ENCODE measurements at regions not wholly inside any gene's neighbourhood (a gene's known extent, or its start where the extent isn't known, plus 50 kb on each side); places are given as distances from the start of the nearest gene placed in this dataset.
A peak's percentile ranks its signal among the peaks of the same experiment; 100 is the strongest.

DNA sequence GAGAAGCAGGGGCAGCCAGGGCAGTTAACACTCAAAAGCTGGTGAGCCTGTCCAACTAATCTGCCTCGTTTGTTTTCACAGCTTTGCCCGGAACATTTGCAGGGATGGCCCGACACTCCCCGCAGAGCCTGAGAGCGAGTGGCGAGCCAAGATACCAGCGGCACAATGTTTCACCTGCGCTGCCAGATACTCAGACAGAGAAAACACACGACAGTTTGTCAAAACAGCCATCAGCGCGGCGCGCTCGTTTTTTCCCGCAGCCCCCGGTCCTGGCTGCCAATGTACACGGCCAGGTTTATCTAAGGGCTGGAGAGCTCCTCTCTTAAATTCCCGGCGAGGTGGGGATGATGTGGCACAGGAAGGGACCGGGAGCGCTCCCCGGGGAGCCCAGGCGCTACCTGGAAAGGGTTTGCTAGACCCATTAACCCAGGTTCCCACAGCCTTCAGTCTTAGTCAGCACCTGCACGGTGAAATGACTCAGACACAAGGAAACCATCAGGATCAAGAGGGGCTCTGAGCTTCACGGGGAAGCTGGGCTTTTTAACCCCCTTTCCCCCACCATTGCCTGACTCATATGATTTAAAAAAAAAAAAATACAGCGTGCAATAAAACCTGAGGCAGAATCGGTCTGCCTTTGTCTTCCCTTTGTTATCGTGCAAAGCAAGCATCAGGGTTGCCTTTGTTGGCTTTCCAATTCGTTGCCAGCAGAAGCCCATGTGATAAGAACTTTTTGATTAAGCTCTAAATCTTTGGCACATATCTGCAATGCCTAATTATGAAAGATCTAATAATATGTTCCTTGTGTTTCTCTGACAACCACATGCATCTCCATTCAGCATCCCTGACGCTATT, 186.2 kb downstream of the EFNB2 start:
- DNase-seq: peak; percentile 87

- DNase-seq: peak; percentile 38
These were observed 187.2 kb downstream of the EFNB2 start for GRCh38 chr13:106348075-106348840.

DNA sequence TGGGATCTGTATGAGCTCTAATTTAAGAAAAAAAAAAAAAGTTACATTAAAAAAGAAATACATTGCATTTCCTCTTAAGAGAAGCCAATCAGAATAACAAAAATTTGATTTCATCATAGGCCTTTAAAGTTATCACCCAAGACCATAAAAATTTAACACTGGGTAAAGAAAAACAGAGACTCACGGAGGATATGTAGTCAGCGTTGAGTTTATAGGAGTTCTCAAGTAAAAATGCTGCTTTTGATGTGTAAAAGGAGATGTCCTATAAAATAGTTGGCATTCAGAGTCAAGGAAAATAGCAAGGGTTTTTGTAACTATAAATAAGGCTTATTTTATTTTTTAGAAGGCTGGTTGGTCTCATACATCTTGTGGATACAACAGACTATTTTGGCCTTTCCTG, 191.1 kb downstream of the EFNB2 start:
- DNase-seq: no peak

- DNase-seq: no peak
These were observed 191.6 kb downstream of the EFNB2 start for GRCh38 chr13:106343836-106344235.

- DNase-seq: no peak
These were observed 195.2 kb downstream of the EFNB2 start for GRCh38 chr13:106340249-106340648.

DNA sequence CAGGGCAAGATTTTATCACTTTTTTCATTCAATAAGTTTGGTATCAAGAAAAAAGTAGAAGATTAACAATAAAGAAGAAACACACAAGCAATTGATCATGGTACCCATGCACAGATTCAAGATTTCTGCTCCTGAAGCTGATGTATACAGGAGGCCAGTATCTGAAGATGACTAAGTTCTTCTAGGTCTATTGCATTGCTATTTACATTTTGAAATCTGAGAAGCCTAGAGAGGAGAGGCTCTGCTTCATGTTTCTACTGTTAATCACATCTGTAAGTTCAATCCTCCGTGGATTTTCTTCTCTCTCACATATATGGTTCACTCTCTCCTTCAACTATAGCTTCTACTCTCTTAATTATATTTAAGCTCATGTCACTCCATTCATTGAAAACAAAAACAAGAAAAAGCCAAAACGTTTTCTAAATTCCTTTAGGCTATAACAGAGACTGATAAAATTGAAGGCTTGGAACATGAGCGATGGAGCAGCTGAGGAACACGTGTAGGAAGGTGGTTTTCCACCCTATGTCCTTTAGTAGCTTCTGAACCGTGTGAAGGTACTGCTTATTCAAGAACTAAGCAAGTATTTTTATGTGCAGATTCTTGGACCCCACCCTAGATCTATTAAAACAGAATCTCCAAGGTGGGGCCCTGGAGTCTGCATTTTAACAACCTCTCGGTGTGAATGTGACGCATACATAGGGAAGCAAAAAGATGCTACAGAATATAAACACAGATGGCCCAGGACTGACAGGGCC, 198.2 kb downstream of the EFNB2 start:
- DNase-seq: peak; percentile 54

DNA sequence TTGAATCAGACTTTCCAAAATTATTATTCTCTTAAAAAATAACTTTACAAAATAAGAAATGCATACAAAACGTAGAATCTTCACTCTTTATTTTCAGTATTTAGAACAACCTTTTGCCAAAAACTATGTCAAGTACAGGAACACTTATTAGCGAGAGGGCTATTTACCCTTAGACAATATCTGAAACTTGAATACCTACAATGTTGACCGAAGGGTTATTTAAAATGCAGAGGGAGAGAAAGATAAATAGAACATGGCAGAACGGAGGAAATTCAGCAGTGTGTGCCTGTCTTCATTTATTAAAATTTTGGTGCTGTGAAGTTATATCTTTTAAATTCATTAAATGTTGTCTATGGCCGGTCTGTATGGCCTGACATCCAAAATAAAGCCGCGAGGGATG, 198.8 kb downstream of the EFNB2 start:
- DNase-seq: peak; percentile 43

DNA sequence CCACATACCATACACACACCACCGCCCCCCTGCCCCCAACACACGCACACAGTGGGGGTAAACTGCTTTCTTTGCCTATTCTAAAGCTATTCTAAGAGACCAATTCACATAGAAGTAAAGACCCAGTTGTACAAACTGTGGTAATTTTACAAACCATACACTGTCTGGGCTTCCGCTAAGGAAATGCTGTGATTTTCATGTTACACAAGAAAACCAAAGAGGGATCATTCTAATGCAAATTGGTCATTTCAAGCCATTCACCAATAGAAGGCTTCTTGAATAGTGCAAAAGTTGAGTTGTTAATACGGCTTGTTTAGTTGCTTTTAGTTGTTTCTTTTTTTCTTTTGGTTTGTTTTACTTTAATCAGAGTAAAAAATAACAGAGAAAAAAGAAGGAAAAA, 202.8 kb downstream of the EFNB2 start:
- no peak for DNase-seq

- DNase-seq: no peak
These were observed 204.3 kb downstream of the EFNB2 start for GRCh38 chr13:106331116-106331515.

- no peak for DNase-seq
These were observed 205.5 kb downstream of the EFNB2 start for GRCh38 chr13:106329941-106330340.

DNA sequence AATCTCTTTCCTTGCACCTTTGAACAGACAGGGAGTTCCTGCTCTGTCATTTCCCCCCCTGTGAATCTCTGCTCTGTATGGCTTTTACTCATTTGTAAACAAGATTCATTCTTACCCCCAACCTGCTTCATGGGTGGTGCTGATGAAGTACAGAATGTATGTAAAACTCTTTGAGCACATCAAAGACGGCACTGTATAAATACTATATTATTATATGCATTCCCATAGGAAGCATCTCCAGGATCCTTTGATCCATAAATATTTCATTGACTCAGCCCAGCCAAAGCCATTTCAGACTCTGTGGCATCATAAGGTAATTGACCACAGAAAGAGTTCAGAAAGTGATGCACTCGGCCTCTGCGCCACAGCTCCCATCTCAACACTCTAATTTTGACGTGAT, 208.7 kb downstream of the EFNB2 start:
- no peak for DNase-seq

- no peak for DNase-seq
These were observed 211.0 kb downstream of the EFNB2 start for GRCh38 chr13:106324444-106324843.

- DNase-seq: no peak
These were observed 212.8 kb downstream of the EFNB2 start for GRCh38 chr13:106322628-106323027.

DNA sequence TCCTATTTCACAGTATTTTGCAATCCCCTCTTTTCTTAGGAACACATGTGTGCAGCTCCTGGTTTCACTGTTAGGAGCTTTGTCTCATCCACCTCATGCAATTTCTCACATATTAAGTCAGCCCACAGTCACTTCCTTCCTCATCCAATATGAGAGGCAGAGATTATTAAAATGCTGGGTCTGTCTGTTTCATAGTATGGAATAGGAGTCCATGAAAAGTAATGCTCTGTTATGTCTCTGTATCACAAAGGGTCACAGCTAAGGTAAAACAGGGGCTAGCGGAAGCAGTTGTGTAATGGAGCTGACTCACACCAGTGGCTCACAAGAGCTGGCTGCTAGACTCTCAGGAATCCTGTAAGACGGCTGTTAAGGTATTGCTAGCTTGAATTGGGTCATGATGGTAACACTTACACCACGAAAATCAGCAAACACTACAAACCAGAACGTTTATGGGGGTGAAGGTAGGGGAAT, 216.5 kb downstream of the EFNB2 start:
- DNase-seq: no peak

- no peak for DNase-seq
These were observed 221.0 kb downstream of the EFNB2 start for GRCh38 chr13:106314417-106314816.

DNA sequence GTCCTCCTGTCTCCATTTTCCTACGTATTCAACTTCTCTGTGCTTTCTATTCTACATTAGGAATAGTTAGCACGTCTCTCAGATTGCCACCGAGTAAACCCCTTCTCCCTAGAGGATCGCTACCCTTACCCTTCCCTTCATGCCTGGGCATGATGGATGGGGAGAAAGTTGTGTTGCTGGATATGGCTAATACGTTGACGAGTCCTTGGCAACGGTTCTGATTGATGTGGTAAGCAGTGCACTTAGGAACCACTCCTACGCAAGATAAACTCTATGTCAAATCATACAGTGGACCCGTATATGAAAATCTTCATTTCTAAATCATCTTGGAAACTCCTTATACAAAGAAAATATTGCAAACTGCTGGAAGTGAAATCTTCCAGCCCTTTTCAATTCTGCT, 224.5 kb downstream of the EFNB2 start:
- no peak for DNase-seq

- no peak for DNase-seq
These were observed 225.1 kb downstream of the EFNB2 start for GRCh38 chr13:106310291-106310865.

- no peak for DNase-seq
These were observed 228.6 kb downstream of the EFNB2 start for GRCh38 chr13:106306748-106307277.

DNA sequence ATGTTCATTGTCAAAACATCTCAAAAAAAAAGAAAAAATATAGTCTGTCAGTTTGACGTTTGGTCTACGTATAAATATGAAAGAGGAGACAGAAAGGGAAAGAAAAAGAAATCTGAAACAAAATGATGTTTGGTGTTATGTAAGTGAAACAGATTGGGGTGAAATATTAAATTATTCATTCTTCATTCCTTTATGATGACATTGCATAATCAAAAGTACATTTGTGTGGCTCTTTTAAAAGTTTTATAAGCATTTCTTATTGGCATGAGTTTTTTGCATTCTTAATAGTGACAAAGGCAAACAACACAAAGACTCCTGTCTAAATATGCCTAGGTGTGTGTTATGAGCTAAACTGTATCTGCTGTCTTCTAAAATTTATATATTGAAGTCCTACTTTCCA, 232.6 kb downstream of the EFNB2 start:
- no peak for DNase-seq

GRCh38 chr13:106302011-106302410, 233.5 kb downstream of the EFNB2 start:
- no peak for DNase-seq

- DNase-seq: no peak
These were observed 235.8 kb downstream of the EFNB2 start for GRCh38 chr13:106299621-106300020.

DNA sequence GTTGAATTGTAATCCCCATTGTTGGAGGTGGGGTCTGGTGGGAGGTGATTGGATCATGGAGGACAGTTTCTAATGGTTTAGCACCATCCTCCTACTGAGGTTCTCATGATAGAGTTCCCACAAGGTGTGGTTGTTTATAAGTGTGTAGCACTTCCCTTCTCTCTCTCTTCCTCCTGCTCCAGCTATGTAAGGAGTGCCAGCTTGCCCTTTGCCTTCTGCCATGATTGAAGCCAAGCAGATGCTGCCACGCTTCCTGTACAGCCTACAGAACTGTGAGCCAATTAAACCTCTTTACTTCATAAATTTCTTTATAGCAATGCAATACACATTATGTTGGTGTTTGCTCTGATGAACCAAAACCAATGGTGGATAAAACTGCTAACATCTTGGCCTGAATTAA, 238.2 kb downstream of the EFNB2 start:
- no peak for DNase-seq

- no peak for DNase-seq
These were observed 238.7 kb downstream of the EFNB2 start for GRCh38 chr13:106296723-106297122.
